ENCODE measurements at regions not wholly inside any gene's neighbourhood (a gene's known extent, or its start where the extent isn't known, plus 50 kb on each side); places are given as distances from the start of the nearest gene placed in this dataset.
A peak's percentile ranks its signal among the peaks of the same experiment; 100 is the strongest.

DNA sequence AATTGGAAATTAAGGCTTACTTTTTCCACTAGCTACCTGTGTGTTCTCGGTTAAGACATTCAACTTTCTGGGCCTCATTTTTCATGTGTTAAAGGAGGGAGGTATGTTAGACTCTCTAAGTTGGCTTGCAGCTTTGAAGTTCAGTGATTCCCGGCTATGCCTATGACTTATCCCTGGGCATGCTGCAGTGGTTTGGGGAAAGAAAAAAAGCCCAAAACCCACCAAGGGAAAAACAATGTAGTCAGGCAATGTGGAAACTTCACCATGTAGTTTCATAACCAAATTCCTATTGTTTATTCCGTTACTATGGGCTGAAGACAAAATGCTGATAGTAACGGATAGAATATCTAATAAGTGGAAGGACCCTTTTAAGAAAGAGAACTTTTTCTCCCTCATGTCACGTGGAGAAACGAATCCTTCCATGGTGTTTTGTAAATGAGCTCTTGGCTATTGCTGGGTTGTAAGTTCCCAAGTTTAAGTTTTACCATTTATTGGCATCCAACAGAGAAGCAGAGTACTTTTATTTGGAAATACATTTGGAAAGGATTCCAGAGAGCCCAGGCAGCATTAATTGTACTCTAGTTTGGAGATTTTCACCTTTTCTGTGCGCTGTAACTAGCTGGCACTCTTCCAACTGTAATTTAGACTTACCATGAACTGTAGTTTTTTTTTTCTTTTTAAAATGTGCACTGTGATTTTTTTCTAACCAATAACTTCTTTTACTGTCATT, 84.9 kb upstream of the MPDZ start:
- no peaks in the 10 kb centered on the region for H3K36me3 ChIP-seq (ENCODE audit: control insufficient read depth, insufficient read depth, low read length)
- peak; percentile 23 for DNase-seq (ENCODE audit: low read depth)
- TF ChIP-seq, protein P1, sequence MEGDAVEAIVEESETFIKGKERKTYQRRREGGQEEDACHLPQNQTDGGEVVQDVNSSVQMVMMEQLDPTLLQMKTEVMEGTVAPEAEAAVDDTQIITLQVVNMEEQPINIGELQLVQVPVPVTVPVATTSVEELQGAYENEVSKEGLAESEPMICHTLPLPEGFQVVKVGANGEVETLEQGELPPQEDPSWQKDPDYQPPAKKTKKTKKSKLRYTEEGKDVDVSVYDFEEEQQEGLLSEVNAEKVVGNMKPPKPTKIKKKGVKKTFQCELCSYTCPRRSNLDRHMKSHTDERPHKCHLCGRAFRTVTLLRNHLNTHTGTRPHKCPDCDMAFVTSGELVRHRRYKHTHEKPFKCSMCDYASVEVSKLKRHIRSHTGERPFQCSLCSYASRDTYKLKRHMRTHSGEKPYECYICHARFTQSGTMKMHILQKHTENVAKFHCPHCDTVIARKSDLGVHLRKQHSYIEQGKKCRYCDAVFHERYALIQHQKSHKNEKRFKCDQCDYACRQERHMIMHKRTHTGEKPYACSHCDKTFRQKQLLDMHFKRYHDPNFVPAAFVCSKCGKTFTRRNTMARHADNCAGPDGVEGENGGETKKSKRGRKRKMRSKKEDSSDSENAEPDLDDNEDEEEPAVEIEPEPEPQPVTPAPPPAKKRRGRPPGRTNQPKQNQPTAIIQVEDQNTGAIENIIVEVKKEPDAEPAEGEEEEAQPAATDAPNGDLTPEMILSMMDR (IDR thresholded peaks at IDR 0.05; ENCODE audit: insufficient read depth, low read length, poor library complexity, severe bottlenecking) = no peak
- H3K4me3 ChIP-seq (ENCODE audit: low read depth, low read length) = no peak overlapping the region
- H3K27me3 ChIP-seq (ENCODE audit: control insufficient read depth, insufficient read depth, low read length) = no peaks in the 10 kb centered on the region

DNA sequence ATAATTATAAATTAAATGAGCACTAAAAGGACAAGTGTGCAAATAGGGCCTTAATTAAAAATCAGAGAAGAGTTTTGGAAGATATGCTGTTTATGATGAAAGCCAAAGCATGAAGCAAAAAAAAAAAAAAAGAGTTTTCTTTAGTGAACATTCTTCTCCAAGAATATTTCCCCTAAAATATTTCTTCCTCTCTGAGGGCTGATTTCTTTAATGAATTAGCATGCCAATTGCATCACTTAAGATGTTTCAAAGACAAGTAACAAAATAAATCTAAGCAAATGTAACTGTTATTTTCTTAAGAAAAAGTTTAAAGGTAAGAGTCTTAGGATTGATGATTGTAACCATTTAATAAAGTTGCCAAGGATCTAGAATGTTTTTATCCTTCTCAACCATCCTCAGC, 81.6 kb upstream of the MPDZ start:
- Histone ChIP-seq H3K4me3 (ENCODE audit: low read depth, low read length) (no peak overlapping the region), H3K27me3 (ENCODE audit: control insufficient read depth, insufficient read depth, low read length) (no peaks in the 10 kb centered on the region), H3K36me3 (ENCODE audit: control insufficient read depth, insufficient read depth, low read length) (no peaks in the 10 kb centered on the region)
- TF ChIP-seq, protein P1 (IDR thresholded peaks at IDR 0.05; ENCODE audit: insufficient read depth, low read length, poor library complexity, severe bottlenecking) = no peak
- DNase-seq (ENCODE audit: low read depth) = no peak

DNA sequence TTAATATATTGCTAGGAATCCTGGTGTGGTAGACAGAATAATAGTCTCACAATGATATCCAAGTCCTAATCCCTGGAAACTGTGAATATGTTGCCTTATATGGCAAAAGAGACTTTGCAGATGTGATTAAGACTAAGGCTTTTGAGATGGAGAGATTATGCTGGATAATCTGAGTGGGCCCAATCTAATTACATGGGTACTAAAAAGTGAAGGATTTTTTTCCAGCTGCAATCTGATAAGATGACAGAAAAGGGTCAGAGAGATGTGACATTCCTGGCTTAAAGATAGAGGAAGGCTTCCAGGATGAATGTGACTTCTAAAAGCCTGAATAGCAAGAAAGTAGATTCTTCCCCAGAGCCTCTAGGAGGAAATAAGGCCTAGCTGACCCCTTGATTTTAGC, 80.7 kb upstream of the MPDZ start:
- DNase-seq (ENCODE audit: low read depth) = no peak
- Histone ChIP-seq H3K36me3 (ENCODE audit: control insufficient read depth, insufficient read depth, low read length) (no peaks in the 10 kb centered on the region), H3K4me3 (ENCODE audit: low read depth, low read length) (no peak overlapping the region), H3K27me3 (ENCODE audit: control insufficient read depth, insufficient read depth, low read length) (no peaks in the 10 kb centered on the region)
- TF ChIP-seq, protein P1 (IDR thresholded peaks at IDR 0.05; ENCODE audit: insufficient read depth, low read length, poor library complexity, severe bottlenecking) = no peak

DNA sequence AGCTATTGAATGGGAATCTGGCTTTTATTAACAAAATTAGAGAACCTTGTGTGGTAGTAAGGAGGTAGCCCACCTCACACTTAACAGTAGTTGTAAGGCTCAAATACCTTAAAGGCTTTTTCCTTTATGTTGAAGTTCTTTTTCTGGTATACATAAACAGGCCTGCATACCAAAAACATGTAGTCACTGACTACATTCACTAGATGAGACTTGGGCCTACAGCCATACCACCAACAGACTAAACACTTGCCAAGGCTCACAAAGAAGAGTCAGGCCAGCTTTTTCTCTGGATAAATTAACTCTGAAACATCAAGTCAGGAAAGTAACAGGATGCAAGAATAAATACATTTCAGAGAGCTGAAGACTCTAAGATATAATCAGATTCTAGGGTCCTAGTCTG, 78.6 kb upstream of the MPDZ start:
- no peaks in the 10 kb centered on the region for H3K36me3 ChIP-seq (ENCODE audit: control insufficient read depth, insufficient read depth, low read length)
- no peak overlapping the region for H3K4me3 ChIP-seq (ENCODE audit: low read depth, low read length)
- DNase-seq (ENCODE audit: low read depth) = peak; percentile 12
- TF ChIP-seq, protein P1 (IDR thresholded peaks at IDR 0.05; ENCODE audit: insufficient read depth, low read length, poor library complexity, severe bottlenecking) = no peak
- H3K27me3 ChIP-seq (ENCODE audit: control insufficient read depth, insufficient read depth, low read length) = no peaks in the 10 kb centered on the region

DNA sequence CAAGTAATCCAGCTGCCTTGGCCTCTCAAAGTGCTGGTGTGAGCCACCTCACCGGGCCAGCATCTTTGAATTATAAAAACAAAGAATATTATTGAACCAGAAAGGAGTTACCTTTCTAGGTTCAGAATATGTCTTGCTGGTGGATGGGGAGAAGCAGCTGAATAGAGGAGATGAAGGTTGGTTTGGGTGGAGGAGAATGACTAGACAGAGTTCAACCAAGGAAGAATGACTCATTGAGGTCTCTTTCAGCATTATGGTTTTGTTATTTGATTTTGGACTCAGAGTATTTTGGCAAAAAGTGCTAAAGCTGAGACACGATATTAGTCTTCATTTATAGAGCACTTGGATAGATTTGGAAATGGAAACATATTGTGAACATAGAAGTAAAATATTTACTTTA, 75.2 kb upstream of the MPDZ start:
- no peaks in the 10 kb centered on the region for H3K36me3 ChIP-seq (ENCODE audit: control insufficient read depth, insufficient read depth, low read length)
- H3K27me3 ChIP-seq (ENCODE audit: control insufficient read depth, insufficient read depth, low read length) = no peaks in the 10 kb centered on the region
- no peak for DNase-seq (ENCODE audit: low read depth)
- TF ChIP-seq, protein P1 (IDR thresholded peaks at IDR 0.05; ENCODE audit: insufficient read depth, low read length, poor library complexity, severe bottlenecking) = no peak
- H3K4me3 ChIP-seq (ENCODE audit: low read depth, low read length) = no peak overlapping the region

DNA sequence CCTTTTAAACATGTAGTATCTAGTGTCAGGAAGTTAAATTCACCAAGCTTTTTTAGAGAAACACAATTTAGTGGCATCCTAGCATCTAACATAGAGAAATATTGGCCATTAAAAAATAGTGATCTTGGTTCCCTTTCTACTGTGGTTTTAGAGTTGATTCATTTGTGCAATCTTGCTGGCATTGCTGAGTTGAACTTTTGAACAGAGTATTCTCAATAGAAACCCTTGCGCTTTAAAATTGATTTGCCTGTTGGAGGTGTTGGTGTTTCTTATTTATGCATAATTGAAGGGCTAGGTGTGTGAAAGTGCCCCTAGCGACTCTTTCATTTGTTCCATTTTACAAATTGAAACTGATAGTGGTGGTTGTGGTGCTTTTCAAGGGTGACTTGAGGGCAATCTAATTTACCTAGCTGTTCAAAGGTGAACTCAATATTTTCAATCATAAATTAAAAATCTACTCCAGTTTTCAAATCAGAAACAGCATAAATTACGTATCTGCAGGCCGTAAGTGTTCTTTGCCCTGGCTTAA, 73.0 kb upstream of the MPDZ start:
- H3K27me3 ChIP-seq (ENCODE audit: control insufficient read depth, insufficient read depth, low read length) = no peaks in the 10 kb centered on the region
- no peak overlapping the region for H3K4me3 ChIP-seq (ENCODE audit: low read depth, low read length)
- no peaks in the 10 kb centered on the region for H3K36me3 ChIP-seq (ENCODE audit: control insufficient read depth, insufficient read depth, low read length)
- TF ChIP-seq, protein P1 (IDR thresholded peaks at IDR 0.05; ENCODE audit: insufficient read depth, low read length, poor library complexity, severe bottlenecking) = no peak
- DNase-seq (ENCODE audit: low read depth) = no peak

Measured in kidney epithelial cell (primary cell).